ENCODE measurements at regions not wholly inside any gene's neighbourhood (a gene's known extent, or its start where the extent isn't known, plus 50 kb on each side); places are given as distances from the start of the nearest gene placed in this dataset.

DNA sequence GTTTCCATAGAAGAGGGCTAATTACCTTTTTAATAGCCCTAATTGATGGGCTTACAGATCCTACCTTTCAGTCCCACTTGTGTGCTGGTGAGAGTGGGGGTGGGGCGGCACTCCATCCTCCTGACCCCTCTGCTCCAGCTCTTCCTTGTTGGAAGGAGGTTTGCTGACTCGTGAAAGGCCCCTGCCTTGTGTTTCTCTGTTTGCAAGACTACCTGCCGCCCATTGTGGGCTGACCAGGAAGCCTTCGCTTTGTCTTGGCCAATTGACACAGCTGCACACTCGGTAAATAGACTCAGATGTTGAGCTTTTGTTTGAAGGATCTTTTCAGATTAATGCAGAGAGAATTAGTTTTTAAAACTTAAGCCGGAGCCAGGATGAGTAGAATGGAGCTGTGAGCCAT lies 197.3 kb upstream of the HES1 start:
- DNase-seq, result no peak

DNA sequence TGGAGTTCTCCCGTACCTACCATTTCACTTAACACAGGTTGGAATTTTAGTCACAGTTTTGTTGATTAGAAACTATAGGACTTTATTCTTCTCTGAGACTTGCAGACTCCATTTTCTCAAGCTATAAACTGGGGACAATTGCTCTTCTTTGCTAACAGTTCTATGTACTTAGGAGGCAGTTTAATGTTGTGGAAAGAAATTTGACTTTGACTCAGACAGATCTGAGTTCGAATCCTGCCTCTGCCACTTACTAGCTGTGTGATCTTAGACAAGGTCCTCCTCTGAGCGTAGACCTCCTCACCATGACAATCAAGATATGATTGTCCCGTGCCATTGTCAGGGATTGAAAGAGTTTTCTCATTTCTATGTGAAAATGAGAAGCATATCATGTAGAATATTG lies 196.4 kb upstream of the HES1 start:
- no peak for DNase-seq

DNA sequence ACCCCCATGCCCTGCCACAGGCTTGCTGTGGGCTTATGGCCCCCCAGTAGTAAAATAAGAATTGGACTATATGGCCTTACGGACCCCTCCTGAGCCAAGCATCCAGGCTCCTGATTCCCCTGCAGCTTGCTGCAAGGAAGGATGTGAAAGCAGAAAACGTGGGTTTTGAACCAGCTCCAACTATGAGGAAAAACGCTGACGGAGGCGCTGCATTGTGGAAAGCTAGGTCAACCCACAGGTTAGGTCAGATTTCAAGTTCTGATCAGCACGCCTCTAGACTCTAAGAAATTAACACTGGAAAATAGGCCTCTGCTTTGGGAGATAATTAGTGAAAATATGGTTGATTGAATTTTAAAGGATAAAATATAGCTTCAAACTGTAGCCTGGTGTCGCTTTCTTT lies 195.4 kb upstream of the HES1 start:
- DNase-seq, result no peak

DNA sequence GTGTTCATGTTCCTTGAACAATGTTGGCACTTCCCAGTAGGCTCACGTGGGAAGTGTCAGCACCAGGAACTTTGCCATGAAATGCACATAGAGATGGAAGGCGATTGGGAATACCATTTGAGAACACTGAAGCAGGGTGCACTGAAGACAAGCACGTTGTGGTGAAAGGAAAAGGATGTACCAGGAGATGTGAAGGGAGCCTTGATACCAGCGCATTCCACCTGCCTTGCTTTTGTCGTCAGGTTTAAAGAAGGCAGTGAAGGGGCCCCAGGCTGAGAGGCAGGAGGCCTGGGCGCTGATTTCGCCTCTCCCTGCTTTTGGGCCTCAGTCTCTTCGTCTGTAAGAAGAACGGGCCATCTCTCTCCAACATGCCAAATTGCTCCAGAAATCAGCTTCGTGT lies 194.5 kb upstream of the HES1 start:
- DNase-seq, result no peak

DNA sequence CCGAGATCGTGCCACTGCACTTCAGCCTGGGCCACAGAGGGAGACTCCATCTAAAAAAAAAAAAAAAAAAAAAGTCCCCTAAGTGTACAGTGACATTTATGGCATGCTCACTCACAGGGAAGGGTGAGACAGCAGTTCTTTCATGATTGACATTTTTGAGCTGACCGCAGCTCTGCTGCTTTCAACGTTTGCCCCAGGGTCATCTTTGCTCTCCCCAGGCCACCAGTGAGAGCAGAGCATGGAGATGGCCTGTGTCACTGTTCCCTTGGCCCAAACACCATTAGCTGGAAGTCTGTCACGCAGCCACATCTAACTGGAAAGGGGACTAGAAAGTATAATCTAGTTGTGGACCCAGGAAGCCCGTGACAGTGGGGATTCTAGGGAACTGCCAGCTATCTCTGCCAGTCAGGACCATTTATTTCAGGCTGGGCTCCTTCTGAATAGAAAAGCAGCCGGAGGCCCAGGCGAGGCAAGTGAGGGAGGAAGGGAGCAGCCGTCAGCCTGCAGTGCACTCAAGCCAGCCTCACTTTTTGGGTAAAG lies 193.4 kb upstream of the HES1 start:
- no peak for DNase-seq

DNA sequence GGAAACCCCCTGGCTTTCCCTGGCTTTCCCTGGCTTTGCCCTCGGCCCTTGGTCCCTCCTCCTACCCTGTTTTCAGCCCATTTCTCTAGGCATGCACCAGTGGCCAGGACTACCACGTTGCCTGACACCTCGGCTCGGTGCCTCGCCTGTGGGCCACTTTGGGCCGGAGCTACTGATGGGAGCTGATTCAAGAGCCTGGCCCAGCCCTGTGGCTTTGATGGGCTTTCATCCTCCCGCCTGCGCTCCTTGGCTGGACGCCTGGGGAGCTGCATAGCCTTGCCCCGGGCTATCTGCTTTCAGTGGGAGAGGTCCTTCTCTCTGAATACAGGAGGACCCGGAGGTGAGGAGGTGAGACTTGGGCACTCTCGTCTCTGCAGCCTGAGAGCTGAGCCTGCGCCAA lies 192.7 kb upstream of the HES1 start:
- DNase-seq, result peak in 1 of 2 experiments; percentile 55

DNA sequence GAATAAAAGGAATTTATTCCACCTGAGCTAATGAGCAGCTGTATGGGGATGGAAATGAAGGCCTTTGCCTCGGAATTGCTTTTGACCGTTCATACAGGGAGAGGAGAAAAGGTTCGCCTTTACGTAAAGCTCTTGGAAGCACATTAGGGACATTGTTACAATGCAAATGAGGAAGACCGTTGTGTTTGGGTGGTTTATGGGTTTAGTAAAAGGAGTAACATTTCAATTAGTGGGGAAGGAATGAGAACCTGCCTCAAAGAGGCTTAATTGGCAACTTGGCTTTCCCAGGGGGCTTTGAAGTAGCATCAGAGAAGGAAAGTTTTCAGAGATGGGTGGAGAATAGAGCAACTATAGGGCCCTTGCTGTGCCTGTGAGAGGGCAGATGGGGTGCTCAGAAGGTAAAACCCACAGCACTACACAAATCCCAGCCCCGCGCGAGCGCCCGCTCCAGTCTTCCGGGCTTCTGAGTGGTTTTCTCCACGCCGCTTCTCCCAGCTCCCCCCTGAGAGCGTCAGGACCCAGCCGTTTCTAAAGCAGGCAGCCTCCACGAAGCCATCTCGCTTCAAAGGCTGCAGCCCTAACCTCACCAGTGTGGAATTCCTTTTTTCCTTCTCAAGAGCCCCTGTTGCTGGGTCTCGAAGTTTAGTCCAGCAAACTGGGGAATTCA lies 192.0 kb upstream of the HES1 start:
- peak; percentile 85 to 89 for DNase-seq

DNA sequence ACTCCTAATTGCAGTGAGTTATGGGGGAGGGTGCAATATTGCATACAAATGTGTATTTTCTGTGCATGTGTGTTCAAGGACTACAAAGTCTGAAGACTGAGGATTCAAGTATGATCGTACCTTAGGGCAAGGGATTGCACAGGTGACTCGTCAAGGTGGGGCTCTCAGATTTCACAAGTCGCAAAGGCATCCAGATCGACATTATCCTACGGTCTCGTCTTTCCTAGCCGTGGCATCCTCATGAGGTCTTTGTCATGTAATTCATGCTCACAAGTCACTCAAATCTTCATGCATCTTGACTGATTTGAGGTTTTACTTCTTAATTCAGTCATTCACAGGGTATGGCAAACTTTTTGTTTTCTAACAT lies 191.4 kb upstream of the HES1 start:
- peak in 1 of 2 experiments; percentile 43 for DNase-seq

DNA sequence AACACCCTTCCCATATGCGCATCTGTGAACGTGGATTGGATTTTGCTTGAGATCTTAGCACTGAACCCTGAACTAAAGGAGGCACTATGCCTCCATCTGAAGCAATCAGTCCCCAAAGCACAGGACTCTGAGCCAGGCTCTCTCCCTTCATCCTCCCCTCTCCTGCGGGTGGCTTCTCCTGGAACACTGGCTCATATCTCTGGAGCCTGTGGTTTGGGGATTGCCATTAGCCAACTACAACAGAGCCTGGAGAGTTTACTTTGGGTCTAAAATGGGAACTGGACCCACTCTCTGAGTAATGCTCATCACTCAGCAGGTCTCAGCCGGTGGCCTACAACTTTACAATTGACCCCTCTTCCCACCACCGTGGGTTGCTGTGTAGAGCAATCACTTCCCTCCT lies 190.8 kb upstream of the HES1 start:
- DNase-seq, result peak in 1 of 2 experiments; percentile 13

DNA sequence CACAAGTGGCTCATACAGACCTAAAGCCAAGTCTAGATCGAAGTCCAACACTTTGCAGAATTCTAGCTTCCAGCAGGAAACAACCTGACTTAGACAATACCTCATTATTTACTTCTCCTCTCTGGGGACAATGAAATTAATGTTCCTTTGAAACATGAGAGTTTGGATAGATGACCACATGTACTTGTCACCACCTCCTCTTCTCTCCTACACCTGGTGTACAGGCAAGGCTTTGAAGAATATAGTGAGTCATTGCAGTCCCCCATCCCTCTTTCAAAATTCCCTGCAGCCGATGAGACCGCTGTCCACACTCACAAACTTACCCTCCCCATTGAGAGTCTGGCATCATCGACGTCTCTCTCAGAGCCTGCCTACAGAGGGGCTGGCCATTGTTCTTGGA lies 189.0 kb upstream of the HES1 start:
- peak; percentile 86 for DNase-seq

DNA sequence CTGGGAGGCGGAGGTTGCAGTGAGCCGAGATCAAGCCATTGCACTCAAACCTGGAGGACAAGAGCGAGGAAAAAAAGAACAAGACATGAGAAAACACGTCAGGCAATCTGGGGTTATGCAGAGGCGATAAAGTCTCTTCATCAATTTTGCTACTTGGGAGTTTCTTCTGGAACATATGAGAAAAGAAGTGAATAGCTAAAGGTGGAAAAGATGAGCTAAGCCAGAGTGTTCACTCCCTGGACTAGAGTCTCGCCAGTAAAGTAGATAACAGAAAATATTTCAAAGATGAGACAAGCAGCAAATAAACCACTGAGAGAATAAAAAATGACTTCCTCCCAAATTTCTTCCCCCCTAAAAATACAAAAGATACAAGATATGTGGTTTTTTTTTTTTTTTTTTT lies 188.4 kb upstream of the HES1 start:
- DNase-seq, result no peak

DNA sequence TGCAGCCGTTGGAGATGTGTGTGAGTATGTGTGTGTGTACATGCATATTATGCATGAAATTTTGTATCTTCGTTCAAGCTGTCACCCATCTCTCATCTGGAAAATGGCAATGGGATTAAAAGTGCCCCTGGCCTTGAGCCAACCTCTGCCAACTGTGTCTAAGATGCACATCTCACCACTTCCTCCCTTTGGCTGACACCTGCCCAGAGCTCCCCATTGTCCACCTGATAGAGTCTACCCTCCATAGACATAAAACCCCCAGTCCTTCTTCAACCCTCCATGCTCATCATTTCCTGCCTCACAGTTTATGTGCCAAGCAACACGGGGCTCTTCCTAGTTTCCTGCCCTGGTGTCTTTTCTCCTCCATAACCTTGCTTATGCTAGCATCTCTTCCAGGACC lies 187.5 kb upstream of the HES1 start:
- no peak for DNase-seq

DNA sequence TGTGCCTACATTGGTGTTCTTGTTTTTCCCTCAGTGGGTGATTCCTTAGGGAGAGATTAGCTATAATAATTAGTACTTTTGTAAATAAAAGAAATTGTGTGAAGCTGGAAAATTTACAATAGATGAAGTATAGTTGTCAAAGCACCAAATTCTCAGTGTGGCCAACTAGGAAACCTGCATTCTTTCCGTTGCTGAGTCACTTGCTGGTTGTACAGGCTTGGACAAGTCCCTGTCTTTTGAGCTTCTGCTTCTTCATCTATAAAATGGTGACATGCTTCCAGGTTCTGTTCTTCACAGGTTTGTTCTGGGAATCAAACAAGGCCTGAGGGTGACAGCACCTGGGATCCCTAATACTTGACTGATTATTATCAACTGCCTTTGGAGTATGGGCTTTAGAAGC lies 184.1 kb upstream of the HES1 start:
- no peak for DNase-seq

DNA sequence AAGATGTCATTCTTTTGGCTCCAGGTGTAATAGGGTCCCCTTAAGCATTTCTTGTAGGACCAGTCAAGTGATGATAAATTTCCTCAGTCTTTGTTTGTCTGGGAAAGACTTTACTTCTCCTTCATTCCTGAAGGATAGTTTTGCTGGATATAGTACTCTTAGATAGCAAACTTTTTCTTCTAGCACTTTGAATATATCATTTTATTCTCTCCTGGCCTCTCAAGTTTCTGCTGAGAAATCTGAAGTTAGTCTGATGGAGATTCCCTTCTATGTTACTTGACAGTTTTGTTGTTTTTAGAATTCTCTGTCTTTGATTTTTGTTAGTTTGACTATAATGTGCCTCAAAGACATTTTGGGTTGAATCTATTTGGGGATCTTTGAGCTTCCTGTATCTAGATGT lies 181.2 kb upstream of the HES1 start:
- DNase-seq, result no peak

DNA sequence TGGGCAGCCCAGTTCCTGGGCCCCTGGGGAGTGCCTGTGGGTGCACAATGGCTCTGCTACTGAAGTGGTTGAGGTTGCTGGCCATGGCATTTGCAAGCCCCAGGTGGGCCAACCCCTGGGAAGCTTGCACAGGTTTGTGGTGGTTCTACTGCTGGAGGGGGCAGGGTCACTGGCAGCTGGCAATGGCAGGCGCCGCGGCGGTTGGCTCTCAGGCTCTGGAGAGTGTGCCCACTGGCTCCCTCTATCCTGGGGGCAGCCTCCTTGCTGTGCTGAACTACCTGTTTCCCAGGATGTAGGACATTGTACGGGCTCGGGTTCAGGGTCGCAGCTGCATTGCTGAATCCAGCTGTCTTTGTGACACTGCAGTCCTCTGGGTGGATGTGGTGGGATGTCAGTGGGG lies 180.2 kb upstream of the HES1 start:
- no peak for DNase-seq

DNA sequence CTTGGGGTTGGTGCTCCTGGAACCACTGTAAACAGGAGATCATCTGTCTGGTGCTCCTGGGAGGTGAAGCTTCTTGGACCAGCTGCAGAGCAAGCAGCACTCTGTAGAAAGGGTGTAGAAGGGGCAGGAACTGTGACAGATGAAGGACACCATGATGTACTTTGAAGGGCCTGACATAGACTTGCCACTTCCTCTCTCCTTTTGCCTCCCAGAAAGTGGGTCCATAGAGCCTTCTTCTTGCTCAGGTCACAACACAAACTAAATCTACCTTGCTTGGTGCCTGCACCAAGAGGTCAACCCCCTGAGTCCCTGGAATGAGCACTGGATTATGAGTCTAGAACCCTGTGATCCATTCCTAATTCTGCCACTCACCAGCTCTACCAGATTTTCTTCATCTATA lies 176.1 kb upstream of the HES1 start:
- DNase-seq, result no peak

DNA sequence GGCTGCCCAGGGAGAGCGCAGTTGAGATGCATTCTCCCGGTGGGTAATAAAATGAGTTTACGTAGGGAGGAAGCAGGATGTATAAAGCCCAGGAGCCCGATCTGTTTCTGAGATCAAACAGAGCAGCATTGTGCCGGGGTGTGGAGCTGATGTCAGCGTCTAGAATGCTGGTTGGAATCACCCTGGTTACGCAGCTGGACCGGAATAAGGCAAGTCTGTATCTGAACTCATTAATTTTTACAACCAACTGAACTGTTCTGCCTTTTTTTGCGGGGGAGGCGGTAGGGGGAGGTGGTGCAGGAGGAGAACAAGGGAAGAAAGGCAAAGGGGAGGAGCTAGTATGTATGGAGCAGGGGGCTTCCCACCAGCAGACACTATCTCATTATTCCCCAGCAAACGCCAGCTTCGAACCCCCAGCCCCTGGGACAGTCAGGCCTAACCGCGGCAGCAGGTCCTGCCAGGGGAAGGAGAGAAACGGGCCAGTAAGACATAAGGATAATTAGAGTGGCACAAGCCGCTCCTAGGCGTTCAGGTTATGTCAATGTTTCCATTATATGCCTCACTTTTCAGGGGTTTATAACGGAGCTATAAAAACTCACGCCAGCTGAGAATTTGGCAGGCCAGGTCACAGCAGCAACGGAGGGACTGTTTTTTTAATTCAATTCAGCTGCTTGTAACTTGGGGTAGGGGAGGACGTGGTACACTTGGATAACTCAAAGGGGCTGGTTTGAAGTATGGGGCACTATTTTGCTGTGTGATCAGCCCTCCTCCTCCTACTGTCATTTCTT lies 175.3 kb upstream of the HES1 start:
- peak; percentile 95 to 97 for DNase-seq

DNA sequence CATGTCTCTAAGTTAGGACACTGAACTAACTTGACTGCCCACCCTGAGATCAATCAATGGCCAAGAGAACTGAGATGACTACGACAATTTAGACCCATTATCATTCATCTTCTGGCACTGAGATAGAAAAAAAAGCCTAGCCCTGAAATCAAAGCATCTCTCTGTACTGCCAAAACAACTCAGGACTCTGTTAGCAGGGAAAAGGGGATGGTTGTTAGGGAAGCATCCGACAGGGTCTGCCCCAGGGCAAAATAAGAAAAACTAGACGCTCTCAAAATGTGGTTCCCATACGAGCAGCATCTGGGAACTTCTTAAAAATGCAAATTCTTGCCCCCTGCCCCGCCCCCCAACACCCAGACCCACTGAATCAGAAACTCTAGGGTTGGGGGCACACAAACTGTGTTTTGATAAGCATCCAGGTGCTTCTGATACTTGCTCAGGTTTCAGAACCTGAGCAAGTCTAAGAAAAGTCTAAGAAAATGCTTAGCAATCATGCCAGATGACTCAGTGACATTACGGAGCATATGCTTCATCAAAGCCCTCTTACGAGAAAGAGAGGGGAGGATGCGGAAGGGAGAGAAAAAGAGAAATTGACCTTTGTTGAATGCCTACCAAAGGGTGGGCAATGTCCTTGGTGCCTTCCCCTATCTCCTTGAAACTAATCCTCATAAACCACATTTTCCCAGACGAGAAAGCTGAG lies 172.8 kb upstream of the HES1 start:
- no peak for DNase-seq

DNA sequence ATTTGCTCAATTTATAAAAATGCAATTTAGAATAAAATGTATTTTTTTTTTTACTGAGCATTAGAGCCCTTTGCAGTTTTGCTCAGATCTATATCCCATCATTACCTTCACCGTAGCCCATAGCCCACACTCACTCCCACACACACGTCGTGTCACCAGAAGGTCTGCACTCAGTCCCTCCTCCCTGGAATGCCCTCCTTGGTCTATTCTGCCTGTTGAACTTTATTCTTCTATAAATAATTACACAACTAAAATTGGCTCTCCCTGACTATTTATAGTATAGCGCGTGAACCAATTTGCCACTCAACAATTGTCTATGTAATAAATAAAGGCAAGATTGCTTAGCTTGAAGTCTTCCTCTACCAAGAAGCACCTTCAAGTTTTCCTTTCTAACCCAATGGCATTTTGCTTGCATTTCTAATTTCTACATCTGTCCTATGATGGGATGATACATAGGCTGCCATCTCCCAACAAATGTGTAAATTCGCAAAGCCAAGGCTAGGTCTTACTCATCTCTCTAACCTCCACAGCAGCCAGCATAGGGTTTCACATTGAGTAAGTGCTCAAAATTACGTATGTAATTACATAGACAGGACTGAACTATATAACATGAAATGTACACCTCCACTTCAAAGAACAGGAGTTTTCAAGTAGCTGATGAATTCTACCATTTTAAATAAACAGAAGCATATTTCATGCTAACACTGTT lies 172.0 kb upstream of the HES1 start:
- no peak for DNase-seq

DNA sequence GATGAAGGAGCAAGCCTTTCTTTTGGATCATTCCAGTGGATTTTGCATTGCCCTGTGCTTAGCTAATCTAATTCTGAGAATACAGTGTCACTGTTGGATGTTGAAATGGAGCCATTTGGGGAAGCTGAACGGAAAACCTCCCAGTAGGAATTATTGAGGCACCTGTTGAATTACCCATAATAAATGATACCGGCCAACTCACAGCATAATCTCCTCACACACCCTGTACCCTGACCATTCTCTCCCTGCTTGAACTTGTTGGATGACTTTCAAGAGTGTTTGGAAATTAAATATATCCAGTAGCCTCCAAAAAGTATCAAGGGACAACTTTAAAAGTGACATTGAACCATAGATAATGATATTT lies 171.4 kb upstream of the HES1 start:
- DNase-seq, result no peak

DNA sequence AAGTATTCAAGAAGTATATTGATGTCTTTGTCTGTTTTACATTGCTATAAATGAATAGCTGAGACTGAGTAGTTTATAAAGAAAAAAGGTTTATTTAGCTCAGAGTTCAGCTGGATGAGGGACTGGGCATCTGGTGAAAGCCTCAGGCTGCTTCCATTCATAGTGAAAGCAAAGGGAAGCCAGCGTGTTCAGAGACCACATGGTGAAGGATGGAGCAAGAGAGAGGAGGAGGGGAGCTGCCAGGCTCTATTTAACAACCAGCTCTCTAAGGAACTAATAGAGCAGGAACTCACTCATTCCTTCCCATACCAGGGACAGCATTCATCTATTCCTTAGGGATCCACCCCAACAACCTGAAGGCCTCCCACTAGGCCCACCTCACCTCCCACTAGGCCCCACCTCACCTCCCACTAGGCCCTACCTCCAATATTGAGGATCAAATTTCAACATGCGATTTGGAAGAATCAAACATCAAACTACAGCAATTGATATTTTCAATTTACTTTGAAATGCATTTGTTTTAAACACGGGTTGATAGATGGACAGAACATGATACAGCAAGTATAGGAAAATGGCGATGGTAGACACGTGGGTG lies 167.5 kb upstream of the HES1 start:
- no peak for DNase-seq

DNA sequence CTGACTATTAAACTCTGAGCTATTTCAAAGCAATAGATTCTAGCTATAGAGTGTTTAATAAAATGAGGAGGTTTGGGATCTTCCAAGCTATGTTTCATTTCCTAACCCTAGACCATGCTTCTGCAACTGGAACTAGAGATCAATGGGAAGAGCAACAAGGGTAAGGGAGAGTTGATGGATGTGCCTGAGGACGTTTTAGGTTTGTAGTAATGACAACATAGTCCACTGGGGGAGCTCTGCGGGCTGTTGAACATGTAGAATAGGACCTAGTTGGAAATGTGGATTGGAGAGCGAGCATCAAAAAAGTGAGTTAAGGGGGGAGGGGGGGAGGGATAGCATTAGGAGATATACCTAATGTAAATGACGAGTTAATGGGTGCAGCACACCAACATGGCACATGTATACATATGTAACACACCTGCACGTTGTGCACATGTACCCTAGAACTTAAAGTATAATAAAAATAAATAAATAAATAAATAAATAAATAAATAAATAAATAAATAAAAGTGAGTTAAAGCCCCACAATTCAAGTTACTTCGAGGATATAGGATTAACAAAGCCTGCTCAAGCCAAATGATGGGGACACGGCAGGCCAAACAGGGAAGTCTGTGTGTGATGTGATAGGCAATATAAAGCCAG lies 165.7 kb upstream of the HES1 start:
- DNase-seq, result peak; percentile 31 to 79

All from NCI-H526 (cell line).